Thyroid gland (tissue), 4 donors: ENCODE measurements at regions not wholly inside any gene's neighbourhood (a gene's known extent, or its start where the extent isn't known, plus 50 kb on each side); places are given as distances from the start of the nearest gene placed in this dataset.
"Not testable (repeated sequence)": the region's sequence is repeated elsewhere in the genome, so short reads cannot be mapped to it uniquely, and the experiment has no call there.

ENCODE experiments used
- DNase-seq, 2 donors: peaks; one replicate each; pipeline ENCODE4 v3.0.0-alpha.2; 2019
- H3K27ac ChIP-seq, 3 donors: fragments of 200-600 bp; sonication (generic); 1 replicate in 2 of 3; 2 replicates in 1 of 3; pipeline ENCODE4 v1.5.1; 2016 to 2019; ENCODE audit warnings: mild to moderate bottlenecking in 1 of 3, moderate library complexity in 1 of 3
- H3K27me3 ChIP-seq: fragments of 200-600 bp; sonication (generic); one replicate; pipeline ENCODE4 v1.5.1; 2019
- H3K36me3 ChIP-seq, 2 donors: fragments of 200-600 bp; sonication (generic); one replicate each; pipeline ENCODE4 v1.5.1; 2016 to 2019
- H3K4me1 ChIP-seq, 2 donors: fragments of 200-600 bp; sonication (generic); one replicate each; pipeline ENCODE4 v1.5.1; 2017 to 2019
- H3K4me3 ChIP-seq, 3 donors: fragments of 200-600 bp; sonication (generic); replicated peaks in 1 of 3; 1 replicate in 2 of 3; 2 replicates in 1 of 3; pipeline ENCODE4 v1.5.1; 2016; ENCODE audit warnings: mild to moderate bottlenecking in 1 of 3
- H3K9me3 ChIP-seq: fragments of 200-600 bp; sonication (generic); one replicate; pipeline ENCODE4 v1.5.1; 2017
- CTCF ChIP-seq, 6 experiments: fragments of 200-600 bp in 3 of 6; fragments of 450-650 bp in 3 of 6; sonication (generic) in 3 of 6; IDR thresholded peaks; one replicate each; pipeline ENCODE4 v1.5.1; 2016 to 2019; ENCODE audit warnings: antibody characterized with exemption in 6 of 6, mild to moderate bottlenecking in 2 of 6, inconsistent platforms in 1 of 6, moderate library complexity in 1 of 6
- POLR2A ChIP-seq, 2 donors: fragments of 450-650 bp; IDR thresholded peaks; one replicate each; pipeline ENCODE4 v1.6.1; 2017; ENCODE audit warnings: antibody characterized with exemption in 2 of 2, mild to moderate bottlenecking in 2 of 2, moderate library complexity in 1 of 2
- WGBS, 2 donors: methylation state at CpG; one replicate each; pipeline ENCODE4 v1.1.5; 2017; 5-methylcytosine and 5-hydroxymethylcytosine counted together
- intact Hi-C: fragments of 100-400 bp; cut with DNase I; formaldehyde crosslinking; loops from one replicate; pipeline ENCODE4 v1.15.1; 2023

DNA sequence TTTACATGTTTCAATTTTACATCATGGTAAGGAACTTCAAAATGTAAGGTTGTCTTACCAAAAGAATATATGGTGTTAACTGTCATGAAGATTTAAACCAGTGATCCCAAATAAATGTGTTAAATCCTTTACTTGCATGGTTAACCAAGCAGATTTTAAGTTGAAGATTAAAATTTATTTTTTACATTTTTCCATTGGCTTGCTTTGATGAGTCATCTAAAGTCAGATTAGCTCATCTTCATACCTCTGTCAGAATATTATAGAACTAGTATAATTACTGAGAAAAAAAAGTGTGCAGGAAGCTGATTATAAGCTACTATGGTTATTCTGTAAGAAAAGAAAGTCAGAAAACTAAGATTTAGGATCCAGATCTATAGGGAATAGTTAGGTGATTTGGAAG, 95.3 kb upstream of the DPH5 start:
- Histone ChIP-seq H3K27ac (no peak overlapping the region), H3K4me3 (no peak overlapping the region), H3K9me3 (no peaks in the 10 kb centered on the region), H3K4me1 (no peaks in the 10 kb centered on the region), H3K36me3 (no peaks in the 10 kb centered on the region), H3K27me3 (no peaks in the 10 kb centered on the region)
- TF ChIP-seq POLR2A (IDR thresholded peaks at IDR 0.05) (no peak), CTCF (IDR thresholded peaks at IDR 0.05) (no peak)
- intact Hi-C loops, result no loop called here
- no peak for DNase-seq

DNA sequence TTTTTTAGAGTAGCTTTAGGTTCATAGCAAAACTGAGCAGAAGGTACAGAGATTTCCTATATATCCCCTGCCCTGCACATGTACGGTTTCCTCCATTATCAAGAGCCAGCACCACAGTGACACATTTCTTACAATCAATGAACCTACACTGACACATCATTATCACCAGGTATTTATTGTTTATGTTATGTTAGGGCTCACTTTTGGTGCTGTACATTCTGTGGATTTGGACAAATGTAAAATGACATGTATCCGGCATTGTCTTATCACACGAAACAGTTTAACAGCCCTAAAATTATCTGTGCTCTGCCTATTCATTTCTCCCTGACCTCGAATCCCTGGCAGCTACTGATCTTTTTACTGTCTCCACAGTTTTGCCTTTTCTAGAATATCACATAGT, 93.7 kb upstream of the DPH5 start:
- no peak overlapping the region for H3K27ac ChIP-seq
- no peak for TF ChIP-seq CTCF (IDR thresholded peaks at IDR 0.05)
- no peak for TF ChIP-seq POLR2A (IDR thresholded peaks at IDR 0.05)
- WGBS, 2 donors, result 92 to 93% methylated on average over 4 of the region's 4 CpGs
- H3K4me3 ChIP-seq, result no peak overlapping the region
- H3K9me3 ChIP-seq, result no peaks in the 10 kb centered on the region
- H3K4me1 ChIP-seq, result no peaks in the 10 kb centered on the region
- intact Hi-C loops, result no loop called here
- DNase-seq, result no peak
- H3K36me3 ChIP-seq, result no peaks in the 10 kb centered on the region
- no peaks in the 10 kb centered on the region for H3K27me3 ChIP-seq

DNA sequence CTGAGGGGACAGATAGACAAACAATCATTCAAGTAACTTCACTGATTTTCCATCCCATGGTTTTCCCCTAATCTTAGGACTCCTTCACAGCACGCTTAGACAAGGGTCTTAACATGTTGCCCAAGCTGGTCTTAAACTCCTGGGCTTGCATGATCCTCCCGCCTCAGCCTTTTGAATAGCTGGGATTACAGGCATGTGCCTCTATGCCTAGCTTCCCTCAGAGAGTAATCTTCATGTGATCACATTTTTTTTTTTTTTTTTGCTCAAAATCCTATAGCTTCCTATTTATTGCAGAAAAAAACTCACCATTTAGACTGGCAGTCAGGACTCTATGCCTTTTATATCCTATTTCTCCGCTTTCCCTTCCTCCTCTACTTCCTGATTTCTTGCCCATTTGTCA, 90.4 kb upstream of the DPH5 start:
- WGBS, 2 donors, result 91 to 92% methylated on average over 3 of the region's 3 CpGs
- Histone ChIP-seq H3K27me3 (no peaks in the 10 kb centered on the region), H3K27ac (no peak overlapping the region), H3K36me3 (no peaks in the 10 kb centered on the region), H3K9me3 (no peaks in the 10 kb centered on the region), H3K4me3 (no peak overlapping the region), H3K4me1 (no peaks in the 10 kb centered on the region)
- DNase-seq, result no peak
- intact Hi-C loops, result no loop called here
- TF ChIP-seq CTCF (IDR thresholded peaks at IDR 0.05) (no peak), POLR2A (IDR thresholded peaks at IDR 0.05) (no peak)

DNA sequence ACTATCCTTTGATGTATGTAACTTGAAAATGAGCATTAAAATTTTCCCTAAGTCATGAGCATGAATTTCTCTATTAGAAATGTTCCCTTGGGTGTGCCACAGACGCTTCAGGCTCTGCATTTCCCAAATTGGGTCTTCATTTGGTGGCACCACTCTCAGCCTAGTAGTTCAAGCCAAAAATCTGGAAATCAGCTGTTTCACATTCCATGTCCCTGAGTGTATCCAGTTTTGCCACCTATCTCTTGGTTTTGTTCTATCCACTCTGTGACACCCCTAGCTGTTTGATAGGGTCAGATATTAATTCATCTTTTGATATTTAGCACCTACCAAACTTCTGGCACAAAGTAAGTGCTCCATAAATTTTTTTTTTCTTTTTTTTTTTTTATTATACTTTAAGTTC, 89.5 kb upstream of the DPH5 start:
- no peaks in the 10 kb centered on the region for H3K4me1 ChIP-seq
- TF ChIP-seq POLR2A (IDR thresholded peaks at IDR 0.05) (no peak), CTCF (IDR thresholded peaks at IDR 0.05) (no peak)
- no peaks in the 10 kb centered on the region for H3K9me3 ChIP-seq
- no peak overlapping the region for H3K4me3 ChIP-seq
- DNase-seq, result no peak
- intact Hi-C loops, result no loop called here
- H3K27me3 ChIP-seq, result no peaks in the 10 kb centered on the region
- H3K36me3 ChIP-seq, result no peaks in the 10 kb centered on the region
- H3K27ac ChIP-seq, result no peak overlapping the region
- 80 to 93% methylated on average over 1 of the region's 1 CpG for WGBS, 2 donors

DNA sequence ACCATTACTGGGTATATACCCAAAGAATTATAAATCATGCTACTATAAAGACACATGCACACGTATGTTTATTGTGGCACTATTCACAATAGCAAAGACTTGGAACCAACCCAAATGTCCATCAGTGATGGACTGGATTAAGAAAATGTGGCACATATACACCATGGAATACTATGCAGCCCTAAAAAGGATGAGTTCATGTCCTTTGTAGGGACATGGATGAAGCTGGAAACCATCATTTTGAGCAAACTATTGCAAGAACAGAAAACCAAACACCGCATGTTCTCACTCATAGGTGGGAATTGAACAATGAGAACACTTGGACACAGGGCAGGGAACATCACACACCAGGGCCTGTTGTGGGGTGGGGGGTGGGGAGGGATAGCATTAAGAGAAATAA, 88.5 kb upstream of the DPH5 start:
- intact Hi-C loops, H3K27ac ChIP-seq, H3K27me3 ChIP-seq, H3K36me3 ChIP-seq, H3K9me3 ChIP-seq, H3K4me3 ChIP-seq, H3K4me1 ChIP-seq, DNase-seq: not testable (repeated sequence)
- 95 to 100% methylated on average over 2 of the region's 2 CpGs for WGBS, 2 donors
